Hepatocyte (in vitro differentiated cells): ENCODE measurements at regions not wholly inside any gene's neighbourhood (a gene's known extent, or its start where the extent isn't known, plus 50 kb on each side); places are given as distances from the start of the nearest gene placed in this dataset.

Experiments
- CTCF ChIP-seq: fragments of 200-600 bp; sonication (generic); IDR thresholded peaks from 2 replicates; pipeline ENCODE4 v1.5.1; 2016; ENCODE audit warnings: antibody characterized with exemption, mild to moderate bottlenecking; ENCODE audit not compliant: poor library complexity
- EZH2 ChIP-seq: fragments of 200-600 bp; sonication (generic); IDR thresholded peaks from 2 replicates; pipeline ENCODE4 v1.6.1; 2016; ENCODE audit warnings: antibody characterized with exemption, mild to moderate bottlenecking, borderline replicate concordance
- EZH2phosphoT487 ChIP-seq: fragments of 200-600 bp; sonication (generic); IDR thresholded peaks from one replicate; pipeline ENCODE4 v1.6.1; 2018; ENCODE audit warnings: antibody characterized with exemption, mild to moderate bottlenecking, low read depth, moderate library complexity; ENCODE audit not compliant: unreplicated experiment, severe bottlenecking

DNA sequence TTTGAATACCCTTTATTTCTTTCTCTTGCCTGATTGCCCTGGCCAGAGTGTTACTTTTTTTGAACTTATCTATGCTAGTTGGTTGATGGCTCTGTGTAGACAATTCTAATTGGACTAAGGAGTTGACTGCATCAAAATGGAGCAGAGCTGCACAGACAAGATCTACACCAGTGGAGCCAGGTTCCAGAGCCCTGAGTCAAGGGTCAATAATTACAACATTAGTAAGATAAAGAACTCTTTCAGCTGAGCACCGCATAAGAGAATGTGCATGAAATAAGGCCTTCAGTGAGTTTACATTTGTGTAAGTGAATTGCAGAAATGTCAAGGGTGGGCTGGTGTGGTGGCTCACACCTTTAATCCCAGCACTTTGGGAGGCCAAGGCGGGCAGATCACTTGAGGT is 599.7 kb upstream of the TENM3 start:
- TF ChIP-seq CTCF (no peak), EZH2 (no peak), EZH2phosphoT487 (no peak)
